SW480 (cell line): ENCODE measurements at regions not wholly inside any gene's neighbourhood (a gene's known extent, or its start where the extent isn't known, plus 50 kb on each side); places are given as distances from the start of the nearest gene placed in this dataset.
"Not testable (repeated sequence)": the region's sequence is repeated elsewhere in the genome, so short reads cannot be mapped to it uniquely, and the experiment has no call there.

ENCODE experiments used
- DNase-seq: peaks from one replicate; pipeline ENCODE4 v3.0.0-alpha.2; 2016; ENCODE audit warnings: low spot score

GRCh38 chr17:53330756-53331155, 492.0 kb upstream of the KIF2B start:
- no peak for DNase-seq

- DNase-seq = no peak
These were observed 501.1 kb upstream of the KIF2B start for GRCh38 chr17:53321651-53322050.

- no peak for DNase-seq
These were observed 502.8 kb upstream of the KIF2B start for GRCh38 chr17:53319947-53320346.

GRCh38 chr17:53316988-53317387, 505.7 kb upstream of the KIF2B start:
- no peak for DNase-seq

GRCh38 chr17:53316073-53316472, 506.7 kb upstream of the KIF2B start:
- no peak for DNase-seq

- DNase-seq = no peak
These were observed 508.2 kb upstream of the KIF2B start for GRCh38 chr17:53314521-53314920.

GRCh38 chr17:53313746-53314145, 509.0 kb upstream of the KIF2B start:
- DNase-seq = no peak

GRCh38 chr17:53278466-53278865, 544.3 kb upstream of the KIF2B start:
- DNase-seq = no peak

GRCh38 chr17:53273126-53273525, 549.6 kb upstream of the KIF2B start:
- DNase-seq = no peak

GRCh38 chr17:53270936-53271335, 551.8 kb upstream of the KIF2B start:
- no peak for DNase-seq

GRCh38 chr17:53264730-53265129, 558.0 kb upstream of the KIF2B start:
- no peak for DNase-seq

- no peak for DNase-seq
These were observed 568.6 kb upstream of the KIF2B start for GRCh38 chr17:53253956-53254597.

- DNase-seq = no peak
These were observed 573.7 kb upstream of the KIF2B start for GRCh38 chr17:53249036-53249435.

- no peak for DNase-seq
These were observed 588.6 kb upstream of the KIF2B start for GRCh38 chr17:53234138-53234537.

- DNase-seq = peak; percentile 2
These were observed 595.2 kb upstream of the KIF2B start for GRCh38 chr17:53227514-53227913.

GRCh38 chr17:53227111-53227510, 595.6 kb upstream of the KIF2B start:
- no peak for DNase-seq

GRCh38 chr17:53219821-53220220, 602.9 kb upstream of the KIF2B start:
- no peak for DNase-seq

GRCh38 chr17:53218723-53219122, 604.0 kb upstream of the KIF2B start:
- DNase-seq = no peak

GRCh38 chr17:53217311-53217710, 605.4 kb upstream of the KIF2B start:
- no peak for DNase-seq

- not testable (repeated sequence) for DNase-seq
These were observed 613.8 kb upstream of the KIF2B start for GRCh38 chr17:53208935-53209334.

- DNase-seq = no peak
These were observed 629.7 kb upstream of the KIF2B start for GRCh38 chr17:53193044-53193443.

- peak; percentile 2 for DNase-seq
These were observed 630.8 kb upstream of the KIF2B start for GRCh38 chr17:53191878-53192277.

- DNase-seq = no peak
These were observed 636.7 kb upstream of the KIF2B start for GRCh38 chr17:53186001-53186400.

GRCh38 chr17:53176629-53177028, 646.1 kb upstream of the KIF2B start:
- DNase-seq = no peak

- peak; percentile 18 for DNase-seq
These were observed 654.3 kb upstream of the KIF2B start for GRCh38 chr17:53168413-53168812.
